Aorta (tissue), 5 donors: ENCODE measurements at regions not wholly inside any gene's neighbourhood (a gene's known extent, or its start where the extent isn't known, plus 50 kb on each side); places are given as distances from the start of the nearest gene placed in this dataset.

ENCODE experiments used
- ATAC-seq: fragments of 200-7000 bp; cut with Tn5 transposase; one replicate; pipeline ENCODE4 v1.9.1; 2022; ENCODE audit warnings: moderate library complexity; ENCODE audit not compliant: low FRiP score
- DNase-seq, 2 donors: peaks; one replicate each; pipeline ENCODE4 v3.0.0-alpha.2; 2020
- H3K27ac ChIP-seq, 2 donors: one replicate each; pipeline ENCODE4 v1.5.1; 2013; ENCODE audit warnings: low read length in 2 of 2, mild to moderate bottlenecking in 2 of 2, moderate library complexity in 2 of 2, control low read depth in 1 of 2, inconsistent platforms in 1 of 2, low read depth in 1 of 2
- H3K27me3 ChIP-seq, 2 donors: one replicate each; pipeline ENCODE4 v1.6.1; 2013; ENCODE audit warnings: control low read depth in 1 of 2, low read length in 1 of 2, mild to moderate bottlenecking in 1 of 2, moderate library complexity in 1 of 2; ENCODE audit not compliant: insufficient read depth in 2 of 2, control insufficient read depth in 1 of 2
- H3K36me3 ChIP-seq, 2 donors: one replicate each; pipeline ENCODE4 v1.6.1; 2013; ENCODE audit warnings: control low read depth in 1 of 2, low read length in 1 of 2, mild to moderate bottlenecking in 1 of 2; ENCODE audit not compliant: insufficient read depth in 2 of 2, control insufficient read depth in 1 of 2
- H3K4me1 ChIP-seq, 2 donors: one replicate each; pipeline ENCODE4 v1.6.1; 2013; ENCODE audit warnings: low read length in 2 of 2, control low read depth in 1 of 2, mild to moderate bottlenecking in 1 of 2, moderate library complexity in 1 of 2; ENCODE audit not compliant: insufficient read depth in 2 of 2, control insufficient read depth in 1 of 2
- H3K4me3 ChIP-seq, 2 donors: one replicate each; pipeline ENCODE4 v1.5.1; 2013; ENCODE audit warnings: low read length in 2 of 2, control low read depth in 1 of 2, mild to moderate bottlenecking in 1 of 2
- H3K9me3 ChIP-seq: one replicate; pipeline ENCODE4 v1.6.1; 2013; ENCODE audit warnings: mild to moderate bottlenecking, low read length; ENCODE audit not compliant: control insufficient read depth
- WGBS, 2 donors: extraction: QIAGEN DNeasy Blood & Tissue Kit; methylation state at CpG; one replicate each; pipeline ENCODE4 v1.1.7; 2013; 5-methylcytosine and 5-hydroxymethylcytosine counted together
- intact Hi-C, 2 donors: fragments of 100-400 bp; cut with DNase I; formaldehyde crosslinking; loops; one replicate each; pipeline versions ENCODE4 v1.14.2 to v1.15.0; 2022
- donor health status: healthy with polysubstance abuse.
- donor health status: Bipolar disorder and iron deficiency.
- donor health status: DM: no; HTN: no; CAD: no.
- donor health status: DM: no; HTN: no; CAD: no.
- donor health status: DM: yes; HTN: yes; CAD: no.

DNA sequence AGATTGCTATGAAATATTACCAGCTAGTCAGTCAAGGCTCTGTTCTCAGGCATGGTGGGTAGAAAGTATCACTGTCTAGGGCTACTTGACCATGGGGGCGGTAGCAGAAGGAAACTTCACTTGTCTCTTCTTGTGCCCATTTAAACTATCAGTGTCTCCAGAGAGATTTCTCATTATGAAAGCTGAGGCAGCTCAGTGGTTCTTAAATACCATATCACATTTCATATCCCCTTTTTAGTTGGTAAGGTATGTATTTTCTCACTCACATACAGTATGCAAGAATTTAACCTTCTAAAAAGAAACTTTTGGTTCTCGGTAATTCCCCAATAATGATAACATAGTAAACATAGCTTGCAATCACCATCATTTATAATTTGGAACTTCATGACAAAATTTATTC, 1180.0 kb upstream of the TENM4 start:
- H3K4me3 ChIP-seq: no peak overlapping the region
- no peaks in the 10 kb centered on the region for H3K36me3 ChIP-seq
- H3K27me3 ChIP-seq: no peaks in the 10 kb centered on the region
- H3K27ac ChIP-seq: no peak overlapping the region
- WGBS, 2 donors: 77 to 82% methylated on average over 2 of the region's 2 CpGs
- no peaks in the 10 kb centered on the region for H3K4me1 ChIP-seq
- no peaks in the 10 kb centered on the region for H3K9me3 ChIP-seq
- DNase-seq: no peak
- no peak for ATAC-seq
- intact Hi-C loops: no loop called here

GRCh38 chr11:80617156-80617555, 1176.3 kb upstream of the TENM4 start:
- Histone ChIP-seq H3K27me3 (no peaks in the 10 kb centered on the region), H3K9me3 (no peaks in the 10 kb centered on the region), H3K4me3 (no peak overlapping the region), H3K4me1 (no peaks in the 10 kb centered on the region), H3K36me3 (no peaks in the 10 kb centered on the region), H3K27ac (no peak overlapping the region)
- ATAC-seq (no peak), DNase-seq (no peak)
- 64 to 73% methylated on average over 1 of the region's 1 CpG for WGBS, 2 donors
- intact Hi-C loops: no loop called here

DNA sequence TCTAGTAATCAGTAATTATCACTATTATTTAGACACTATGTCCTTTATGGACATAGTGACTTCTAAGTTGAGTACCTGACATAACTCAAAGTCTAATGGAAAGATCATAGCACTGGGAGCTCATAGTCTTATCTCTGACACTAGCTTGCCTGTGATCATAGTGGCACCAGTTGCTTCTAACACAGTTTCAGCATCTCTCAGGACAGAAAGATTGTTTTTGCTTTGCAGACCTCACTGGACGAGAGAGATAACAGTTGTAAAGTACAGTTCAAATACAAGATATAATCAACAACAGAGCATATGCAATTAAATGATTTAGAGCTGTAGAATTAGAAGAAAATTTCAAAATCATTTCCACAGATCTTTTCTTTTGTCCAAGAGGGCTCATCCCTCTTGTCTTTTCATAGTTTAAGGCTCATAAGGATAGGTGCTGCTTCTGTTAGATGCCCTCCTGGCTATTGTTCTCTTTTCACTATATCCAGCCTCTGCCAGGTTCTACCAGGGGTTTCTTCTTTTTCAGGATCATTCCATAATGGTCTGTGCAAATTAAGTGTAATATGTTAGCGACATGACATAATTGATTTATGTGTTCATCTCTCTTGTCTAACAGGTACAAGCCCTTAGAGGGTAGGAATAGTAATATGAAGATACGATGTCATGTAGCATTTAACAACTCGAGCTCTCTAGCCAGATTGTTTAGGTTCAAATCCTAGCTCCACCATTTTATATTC, 1175.4 kb upstream of the TENM4 start:
- no peak overlapping the region for H3K27ac ChIP-seq
- 87 to 89% methylated on average over 4 of the region's 4 CpGs for WGBS, 2 donors
- H3K27me3 ChIP-seq: no peaks in the 10 kb centered on the region
- H3K36me3 ChIP-seq: no peaks in the 10 kb centered on the region
- DNase-seq: no peak
- no peak overlapping the region for H3K4me3 ChIP-seq
- no peaks in the 10 kb centered on the region for H3K9me3 ChIP-seq
- ATAC-seq: no peak
- intact Hi-C loops: no loop called here
- H3K4me1 ChIP-seq: no peaks in the 10 kb centered on the region

DNA sequence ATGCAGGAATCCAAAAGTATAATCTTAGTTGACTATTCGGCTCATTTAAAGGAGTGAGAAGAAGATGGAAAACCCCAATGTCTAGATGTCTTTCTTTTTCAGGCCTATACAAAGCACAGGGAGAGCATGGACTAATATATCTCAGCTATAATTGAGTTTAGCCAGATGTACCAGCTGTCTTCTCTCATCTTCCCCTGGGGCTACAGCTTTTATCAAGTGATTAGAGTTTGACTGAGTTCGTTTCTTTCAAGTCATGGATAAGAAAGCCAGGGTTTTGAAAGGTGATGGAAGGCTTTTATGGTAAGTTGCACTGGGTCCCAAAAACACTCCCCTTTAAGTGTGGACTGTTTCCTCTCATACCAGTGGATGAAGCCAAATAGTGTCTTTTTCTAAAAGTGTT, 1172.8 kb upstream of the TENM4 start:
- no peak overlapping the region for H3K27ac ChIP-seq
- H3K4me1 ChIP-seq: no peaks in the 10 kb centered on the region
- no peaks in the 10 kb centered on the region for H3K36me3 ChIP-seq
- intact Hi-C loops: no loop called here
- WGBS, 2 donors: 72 to 80% methylated on average over 2 of the region's 2 CpGs
- DNase-seq (no peak), ATAC-seq (no peak)
- H3K9me3 ChIP-seq: no peaks in the 10 kb centered on the region
- H3K27me3 ChIP-seq: no peaks in the 10 kb centered on the region
- no peak overlapping the region for H3K4me3 ChIP-seq

- Histone ChIP-seq H3K4me1 (no peaks in the 10 kb centered on the region), H3K27me3 (no peaks in the 10 kb centered on the region), H3K36me3 (no peaks in the 10 kb centered on the region), H3K27ac (no peak overlapping the region), H3K4me3 (no peak overlapping the region), H3K9me3 (no peaks in the 10 kb centered on the region)
- intact Hi-C loops: no loop called here
- 94 to 95% methylated on average over 7 of the region's 7 CpGs for WGBS, 2 donors
- no peak for DNase-seq
- no peak for ATAC-seq
These were observed 1169.7 kb upstream of the TENM4 start for GRCh38 chr11:80610516-80610915.

- intact Hi-C loops: no loop called here
- no peaks in the 10 kb centered on the region for H3K27me3 ChIP-seq
These were observed 1162.6 kb upstream of the TENM4 start for GRCh38 chr11:80603472-80603871.

DNA sequence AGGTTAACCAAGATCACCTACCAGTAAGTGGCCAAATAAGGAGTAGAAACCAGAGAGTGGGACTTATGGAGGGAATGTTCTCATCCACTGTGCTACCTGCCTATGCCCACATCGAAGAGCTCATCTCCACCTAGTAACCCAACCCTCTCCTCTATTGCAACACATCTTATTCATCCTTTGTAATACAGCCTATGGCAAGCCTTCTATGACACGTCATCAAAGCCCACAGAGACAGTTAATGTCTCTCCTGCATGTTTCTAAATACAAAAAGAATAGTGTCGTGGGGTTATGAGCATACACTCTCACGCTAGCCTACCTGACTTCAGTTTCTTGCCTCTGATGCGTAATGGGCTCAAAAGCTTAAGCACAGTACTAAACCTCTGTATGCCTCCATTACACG, 1158.1 kb upstream of the TENM4 start:
- WGBS, 2 donors: 96 to 97% methylated on average over 6 of the region's 6 CpGs
- H3K4me1 ChIP-seq: peaks cover 0 to 2% of the 10 kb centered on the region in 2 donors
- H3K27me3 ChIP-seq: no peaks in the 10 kb centered on the region

More at GRCh38 chr11:80603472-80603871, 1162.6 kb upstream of the TENM4 start:
- DNase-seq: no peak
- 96 to 98% methylated on average over 2 of the region's 2 CpGs for WGBS, 2 donors
- Histone ChIP-seq H3K4me3 (no peak overlapping the region), H3K4me1 (no peaks in the 10 kb centered on the region), H3K9me3 (no peaks in the 10 kb centered on the region), H3K36me3 (no peaks in the 10 kb centered on the region), H3K27ac (no peak overlapping the region)
- no peak for ATAC-seq

GRCh38 chr11:80596291-80596810, 1155.5 kb upstream of the TENM4 start:
- WGBS, 2 donors: 97 to 99% methylated on average over 3 of the region's 3 CpGs
- no peaks in the 10 kb centered on the region for H3K9me3 ChIP-seq

More for the DNA sequence above, 1158.1 kb upstream of the TENM4 start:
- Histone ChIP-seq H3K36me3 (no peaks in the 10 kb centered on the region), H3K9me3 (no peaks in the 10 kb centered on the region), H3K27ac (no peak overlapping the region), H3K4me3 (no peak overlapping the region)
- DNase-seq (no peak), ATAC-seq (no peak)
- intact Hi-C loops: no loop called here

DNA sequence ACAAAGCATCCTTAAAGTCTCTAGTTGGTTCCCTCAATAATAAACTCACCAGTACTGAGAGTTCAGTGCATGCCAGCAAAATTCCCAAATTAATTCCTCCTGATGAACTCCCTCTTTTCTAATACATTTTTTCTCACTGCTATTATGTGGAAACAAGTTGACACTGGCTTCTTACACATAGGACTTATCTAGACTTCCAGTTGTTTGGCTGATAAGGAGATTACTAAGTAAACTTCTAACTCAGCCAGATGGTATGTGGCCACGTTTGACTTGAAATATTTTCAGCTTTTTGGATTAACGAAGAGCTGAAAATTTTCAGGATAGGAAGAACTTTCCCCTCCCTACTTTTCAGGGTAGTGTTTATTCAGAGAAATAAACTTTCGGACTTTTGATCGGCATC, 1154.2 kb upstream of the TENM4 start:
- ATAC-seq: peak; percentile 44

More at GRCh38 chr11:80596291-80596810, 1155.5 kb upstream of the TENM4 start:
- Histone ChIP-seq H3K27me3 (no peaks in the 10 kb centered on the region), H3K4me3 (no peak overlapping the region), H3K27ac (no peak overlapping the region), H3K4me1 (peaks cover 0 to 2% of the 10 kb centered on the region in 2 donors), H3K36me3 (no peaks in the 10 kb centered on the region)
- DNase-seq (no peak), ATAC-seq (no peak)
- intact Hi-C loops: no loop called here

More for the DNA sequence above, 1154.2 kb upstream of the TENM4 start:
- Histone ChIP-seq H3K36me3 (no peaks in the 10 kb centered on the region), H3K4me1 (peaks cover 0 to 2% of the 10 kb centered on the region in 2 donors), H3K9me3 (no peaks in the 10 kb centered on the region), H3K4me3 (no peak overlapping the region), H3K27me3 (no peaks in the 10 kb centered on the region), H3K27ac (no peak overlapping the region)
- 1 to 4% methylated on average over 4 of the region's 4 CpGs for WGBS, 2 donors
- no peak for DNase-seq
- intact Hi-C loops: no loop called here
